NB4 (cell line): ENCODE measurements at regions not wholly inside any gene's neighbourhood (a gene's known extent, or its start where the extent isn't known, plus 50 kb on each side); places are given as distances from the start of the nearest gene placed in this dataset.

Experiments used
- CTCF ChIP-seq: IDR thresholded peaks from one replicate; pipeline ENCODE4 v1.5.1; 2012; ENCODE audit warnings: low read depth, low read length
- MYC ChIP-seq: IDR thresholded peaks from 2 replicates; pipeline ENCODE4 v1.6.1; 2011; ENCODE audit warnings: low read depth, low read length
- POLR2A ChIP-seq: IDR thresholded peaks from 2 replicates; pipeline ENCODE4 v1.6.1; 2011; ENCODE audit warnings: mild to moderate bottlenecking; ENCODE audit not compliant: insufficient read length; ENCODE audit errors: extremely low read depth
- TF ChIP-seq, protein P1 (sequence below): IDR thresholded peaks from 2 replicates; pipeline ENCODE4 v1.6.1; 2011; ENCODE audit warnings: low read depth, low read length

DNA sequence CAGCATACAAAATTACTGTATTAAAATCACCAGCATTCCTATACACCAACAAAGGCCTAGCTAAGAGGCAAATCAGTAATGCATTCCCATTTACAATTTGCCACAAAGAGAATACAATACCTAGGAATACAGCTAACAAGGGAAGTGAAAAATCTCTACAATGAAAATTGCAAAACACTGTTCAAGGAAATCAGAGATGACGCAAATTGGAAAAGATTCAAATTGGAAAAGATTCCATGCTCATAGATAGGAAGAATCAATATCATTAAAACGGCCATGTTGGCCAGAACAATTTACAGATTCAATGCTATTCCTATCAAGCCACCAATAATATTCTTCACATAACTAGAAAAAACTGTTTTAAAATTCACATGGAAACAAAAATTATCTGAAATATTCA lies 123.0 kb upstream of the ANO5 start:
- TF ChIP-seq CTCF (no peak), POLR2A (no peak), MYC (no peak)
- TF ChIP-seq, protein P1, sequence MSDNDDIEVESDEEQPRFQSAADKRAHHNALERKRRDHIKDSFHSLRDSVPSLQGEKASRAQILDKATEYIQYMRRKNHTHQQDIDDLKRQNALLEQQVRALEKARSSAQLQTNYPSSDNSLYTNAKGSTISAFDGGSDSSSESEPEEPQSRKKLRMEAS = no peak
